ENCODE measurements at regions not wholly inside any gene's neighbourhood (a gene's known extent, or its start where the extent isn't known, plus 50 kb on each side); places are given as distances from the start of the nearest gene placed in this dataset.

DNA sequence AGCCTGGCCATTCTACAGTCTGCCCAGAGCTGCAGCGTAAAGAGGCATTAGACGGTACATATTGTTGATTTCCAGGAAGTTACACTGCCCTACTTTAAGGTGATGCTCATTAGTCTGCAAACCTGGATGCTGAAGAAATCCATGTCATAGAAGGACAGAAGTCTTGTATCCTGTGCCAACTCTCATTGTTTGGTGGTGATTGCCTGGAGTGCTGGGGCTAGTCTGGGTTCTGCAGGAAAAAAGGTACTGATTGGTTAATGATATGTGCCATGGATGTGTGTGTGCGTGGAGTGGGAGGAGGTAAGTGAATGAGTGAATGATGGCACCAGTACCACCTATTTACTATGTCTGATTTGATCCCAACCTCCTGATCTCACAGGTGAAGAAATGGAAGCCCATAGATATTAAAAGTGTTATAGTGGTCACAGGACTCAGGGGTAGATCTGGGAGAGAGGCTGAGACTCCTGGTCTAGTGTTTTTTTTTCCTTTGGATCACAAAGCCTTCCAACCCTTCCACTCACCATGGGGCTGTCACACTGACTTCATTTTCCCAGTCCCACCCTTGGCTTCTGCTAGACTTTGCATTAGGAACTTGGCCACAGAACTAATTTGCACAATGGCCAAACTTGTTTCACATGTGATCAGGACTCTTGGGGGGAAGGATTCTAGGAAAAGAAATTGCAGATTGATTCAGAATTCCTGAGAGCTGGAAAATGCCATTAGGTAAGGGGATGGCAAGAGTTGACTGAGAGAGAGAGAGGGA lies 96.1 kb downstream of the TMX1 start:
- TF ChIP-seq, protein P1, sequence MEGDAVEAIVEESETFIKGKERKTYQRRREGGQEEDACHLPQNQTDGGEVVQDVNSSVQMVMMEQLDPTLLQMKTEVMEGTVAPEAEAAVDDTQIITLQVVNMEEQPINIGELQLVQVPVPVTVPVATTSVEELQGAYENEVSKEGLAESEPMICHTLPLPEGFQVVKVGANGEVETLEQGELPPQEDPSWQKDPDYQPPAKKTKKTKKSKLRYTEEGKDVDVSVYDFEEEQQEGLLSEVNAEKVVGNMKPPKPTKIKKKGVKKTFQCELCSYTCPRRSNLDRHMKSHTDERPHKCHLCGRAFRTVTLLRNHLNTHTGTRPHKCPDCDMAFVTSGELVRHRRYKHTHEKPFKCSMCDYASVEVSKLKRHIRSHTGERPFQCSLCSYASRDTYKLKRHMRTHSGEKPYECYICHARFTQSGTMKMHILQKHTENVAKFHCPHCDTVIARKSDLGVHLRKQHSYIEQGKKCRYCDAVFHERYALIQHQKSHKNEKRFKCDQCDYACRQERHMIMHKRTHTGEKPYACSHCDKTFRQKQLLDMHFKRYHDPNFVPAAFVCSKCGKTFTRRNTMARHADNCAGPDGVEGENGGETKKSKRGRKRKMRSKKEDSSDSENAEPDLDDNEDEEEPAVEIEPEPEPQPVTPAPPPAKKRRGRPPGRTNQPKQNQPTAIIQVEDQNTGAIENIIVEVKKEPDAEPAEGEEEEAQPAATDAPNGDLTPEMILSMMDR (conservative IDR thresholded peaks at IDR 0.05; ENCODE audit: low read depth in 2 of 2) = no peak
- TF ChIP-seq CREB1 (CRISPR knock-in tag; IDR thresholded peaks at IDR 0.05; ENCODE audit: low read depth) = no peak
- TF ChIP-seq EZH2 (IDR thresholded peaks at IDR 0.05; ENCODE audit: low read depth, unreplicated experiment) = no peak
- TF ChIP-seq ZNF114 (CRISPR knock-in tag; IDR thresholded peaks at IDR 0.05) = no peak
